Right lobe of liver (tissue), 6 donors: ENCODE measurements at regions not wholly inside any gene's neighbourhood (a gene's known extent, or its start where the extent isn't known, plus 50 kb on each side); places are given as distances from the start of the nearest gene placed in this dataset.

Experiments
- ATAC-seq, 4 donors: fragments of 200-7000 bp; cut with Tn5 transposase; one replicate each; pipeline ENCODE4 v1.9.1; 2020; ENCODE audit warnings: mild to moderate bottlenecking in 4 of 4, moderate library complexity in 4 of 4
- DNase-seq, 3 donors: peaks; one replicate each; pipeline ENCODE4 v3.0.0-alpha.2; 2020
- H3K27ac ChIP-seq, 3 donors: fragments of 200-600 bp; one replicate each; pipeline ENCODE4 v1.8.0; 2022
- H3K27me3 ChIP-seq, 2 donors: fragments of 200-600 bp; one replicate each; pipeline ENCODE4 v1.8.0; 2022
- H3K36me3 ChIP-seq, 4 donors: fragments of 200-600 bp; sonication (generic) in 1 of 4; one replicate each; pipeline versions ENCODE4 v1.5.1 to v1.8.0; 2017 to 2022; ENCODE audit warnings: control low read depth in 1 of 4
- H3K4me1 ChIP-seq, 4 donors: fragments of 200-600 bp; sonication (generic) in 1 of 4; one replicate each; pipeline versions ENCODE4 v1.5.1 to v1.8.0; 2017 to 2022; ENCODE audit warnings: control low read depth in 1 of 4
- H3K4me3 ChIP-seq, 3 donors: fragments of 200-600 bp; one replicate each; pipeline ENCODE4 v1.8.0; 2022
- H3K9me3 ChIP-seq, 4 donors: fragments of 200-600 bp; sonication (generic) in 1 of 4; one replicate each; pipeline versions ENCODE4 v1.5.1 to v1.8.0; 2017 to 2022; ENCODE audit warnings: control low read depth in 1 of 4
- POLR2A ChIP-seq: fragments of 450-650 bp; IDR thresholded peaks from one replicate; pipeline ENCODE4 v1.6.1; 2017; ENCODE audit warnings: antibody characterized with exemption, mild to moderate bottlenecking
- WGBS: methylation state at CpG from one replicate; pipeline ENCODE4 v1.1.6; 2018; ENCODE audit warnings: low coverage, low lambda C conversion rate; ENCODE audit not compliant: insufficient coverage; ENCODE audit errors: missing lambda C conversion rate; 5-methylcytosine and 5-hydroxymethylcytosine counted together
- intact Hi-C, 2 donors: fragments of 100-400 bp; cut with DNase I; formaldehyde crosslinking; loops; one replicate each; pipeline versions ENCODE4 v1.11.2 to v1.14.1; 2022
- TF ChIP-seq, protein P1 (sequence below), 4 donors: fragments of 200-600 bp in 3 of 4; fragments of 450-650 bp in 1 of 4; IDR thresholded peaks; one replicate each; pipeline versions ENCODE4 v1.5.1 to v1.8.0; 2016 to 2022; ENCODE audit warnings: antibody characterized with exemption in 4 of 4, mild to moderate bottlenecking in 2 of 4
- donor health status: DM: no; HTN: yes; CAD: no.
- donor health status: DM: no; HTN: no; CAD: no.
- donor health status: DM: no; HTN: no; CAD: no.
- donor health status: DM: no; HTN: yes; CAD: no.
- donor health status: DM: no; HTN: yes; CAD: no.

DNA sequence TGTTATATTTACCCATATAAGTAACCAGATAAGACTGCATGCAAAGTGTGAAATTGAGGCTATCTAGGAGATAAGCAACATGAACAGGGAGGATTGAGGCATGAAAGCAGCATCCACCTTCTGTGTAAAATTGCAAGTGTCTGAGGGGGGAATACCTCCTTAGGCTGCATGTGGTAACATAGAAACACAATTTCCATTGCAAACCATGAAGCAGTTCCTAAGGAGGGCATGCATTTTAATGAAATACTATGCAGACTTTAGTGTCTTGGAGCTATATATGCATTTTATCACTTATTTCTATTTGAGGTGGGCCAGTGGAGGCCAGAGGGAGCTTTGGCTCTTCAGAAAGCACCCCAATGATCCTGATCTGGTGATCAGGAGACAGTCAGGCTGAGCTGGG is 160.2 kb downstream of the C11orf91 start:
- no peaks in the 10 kb centered on the region for H3K27me3 ChIP-seq
- no peak overlapping the region for H3K4me3 ChIP-seq
- H3K27ac ChIP-seq = no peak overlapping the region
- DNase-seq (no peak), ATAC-seq (no peak)
- TF ChIP-seq POLR2A = no peak
- TF ChIP-seq, protein P1, sequence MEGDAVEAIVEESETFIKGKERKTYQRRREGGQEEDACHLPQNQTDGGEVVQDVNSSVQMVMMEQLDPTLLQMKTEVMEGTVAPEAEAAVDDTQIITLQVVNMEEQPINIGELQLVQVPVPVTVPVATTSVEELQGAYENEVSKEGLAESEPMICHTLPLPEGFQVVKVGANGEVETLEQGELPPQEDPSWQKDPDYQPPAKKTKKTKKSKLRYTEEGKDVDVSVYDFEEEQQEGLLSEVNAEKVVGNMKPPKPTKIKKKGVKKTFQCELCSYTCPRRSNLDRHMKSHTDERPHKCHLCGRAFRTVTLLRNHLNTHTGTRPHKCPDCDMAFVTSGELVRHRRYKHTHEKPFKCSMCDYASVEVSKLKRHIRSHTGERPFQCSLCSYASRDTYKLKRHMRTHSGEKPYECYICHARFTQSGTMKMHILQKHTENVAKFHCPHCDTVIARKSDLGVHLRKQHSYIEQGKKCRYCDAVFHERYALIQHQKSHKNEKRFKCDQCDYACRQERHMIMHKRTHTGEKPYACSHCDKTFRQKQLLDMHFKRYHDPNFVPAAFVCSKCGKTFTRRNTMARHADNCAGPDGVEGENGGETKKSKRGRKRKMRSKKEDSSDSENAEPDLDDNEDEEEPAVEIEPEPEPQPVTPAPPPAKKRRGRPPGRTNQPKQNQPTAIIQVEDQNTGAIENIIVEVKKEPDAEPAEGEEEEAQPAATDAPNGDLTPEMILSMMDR (IDR thresholded peaks at IDR 0.05) = no peak
- intact Hi-C loops = loop anchor here in 1 of 2 donors (10.0 kb wide), 1 partner anchor 144 kb away; no protein-coding TSS in a partner anchor
- no peaks in the 10 kb centered on the region for H3K9me3 ChIP-seq
- no peaks in the 10 kb centered on the region for H3K4me1 ChIP-seq
- H3K36me3 ChIP-seq = no peaks in the 10 kb centered on the region

DNA sequence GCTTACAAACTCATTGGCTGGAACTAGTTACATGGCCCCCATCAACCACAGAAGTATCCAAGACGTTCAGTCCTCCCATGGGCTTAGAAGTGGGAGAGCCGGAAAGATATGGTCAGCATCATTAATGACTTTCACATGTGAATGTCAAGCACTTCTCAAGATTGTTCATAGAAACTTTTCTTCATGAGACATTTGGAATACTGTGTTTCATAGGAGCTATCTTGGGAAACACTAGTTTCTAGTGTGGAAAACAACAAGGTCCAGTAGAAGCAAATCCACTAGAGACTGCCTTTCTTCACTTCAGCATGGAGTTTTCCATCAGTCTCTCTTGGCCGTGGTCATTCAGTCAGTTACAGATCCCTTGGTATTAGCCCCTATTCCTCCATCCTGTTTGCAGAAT is 160.9 kb downstream of the C11orf91 start:
- WGBS = 45% methylated on average over 3 of the region's 3 CpGs
- ATAC-seq = no peak
- Histone ChIP-seq H3K4me3 (no peak overlapping the region), H3K4me1 (no peaks in the 10 kb centered on the region), H3K36me3 (no peaks in the 10 kb centered on the region), H3K9me3 (no peaks in the 10 kb centered on the region), H3K27me3 (no peaks in the 10 kb centered on the region), H3K27ac (no peak overlapping the region)
- TF ChIP-seq, protein P1 (IDR thresholded peaks at IDR 0.05) = no peak
- TF ChIP-seq POLR2A = no peak
- no peak for DNase-seq
- intact Hi-C loops = loop anchor here in 1 of 2 donors (10.0 kb wide), 1 partner anchor 145 kb away; no protein-coding TSS in a partner anchor

DNA sequence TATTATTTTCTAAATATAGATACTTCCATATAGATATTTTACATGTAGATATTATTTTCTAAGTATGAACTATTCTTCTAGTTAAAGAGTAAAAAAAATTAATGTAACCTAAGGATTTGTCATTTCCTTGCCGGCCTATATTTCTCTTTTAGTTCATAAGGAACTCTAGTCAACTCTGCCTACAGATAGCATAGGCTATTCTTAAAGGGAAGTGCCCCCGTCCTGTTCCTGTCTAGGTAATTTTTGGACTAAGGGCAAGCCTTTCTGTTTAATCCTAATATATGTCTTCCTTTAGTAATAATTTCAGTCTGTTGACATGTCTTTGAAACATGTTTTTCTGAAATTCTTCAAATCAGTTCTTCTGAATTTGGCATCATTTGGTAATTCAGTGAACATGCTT is 161.9 kb downstream of the C11orf91 start:
- Histone ChIP-seq H3K9me3 (no peaks in the 10 kb centered on the region), H3K4me1 (no peaks in the 10 kb centered on the region), H3K27me3 (no peaks in the 10 kb centered on the region), H3K27ac (no peak overlapping the region), H3K4me3 (no peak overlapping the region), H3K36me3 (no peaks in the 10 kb centered on the region)
- intact Hi-C loops = no loop called here
- TF ChIP-seq, protein P1 (IDR thresholded peaks at IDR 0.05) = no peak
- ATAC-seq (no peak), DNase-seq (no peak)
- WGBS = 43% methylated on average over 2 of the region's 2 CpGs

DNA sequence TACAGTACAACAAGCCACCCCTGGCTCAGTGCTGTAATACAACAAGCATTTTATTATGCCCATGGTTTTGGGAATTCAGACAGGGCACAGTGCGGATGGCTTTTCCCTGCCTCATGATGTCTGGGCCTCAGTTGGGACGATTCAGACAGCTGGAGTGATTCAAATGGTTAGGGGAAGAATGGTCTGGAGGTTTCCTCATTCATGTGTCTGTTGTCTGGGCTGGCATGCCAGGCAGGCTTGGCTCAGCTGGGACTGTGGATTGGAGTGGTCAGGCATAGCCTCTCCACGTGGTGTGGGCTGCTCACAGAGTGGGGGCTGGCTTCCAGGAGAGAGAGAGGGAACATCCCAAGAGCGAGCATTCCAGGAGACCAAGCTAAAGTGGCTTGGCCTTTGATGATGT is 164.4 kb downstream of the C11orf91 start:
- H3K27ac ChIP-seq = no peak overlapping the region
- ATAC-seq = no peak
- H3K4me3 ChIP-seq = no peak overlapping the region
- no peak for DNase-seq
- 56% methylated on average over 4 of the region's 4 CpGs for WGBS
- no peaks in the 10 kb centered on the region for H3K9me3 ChIP-seq
- no peak for TF ChIP-seq POLR2A
- TF ChIP-seq, protein P1 (IDR thresholded peaks at IDR 0.05) = no peak
- intact Hi-C loops = no loop called here
- H3K27me3 ChIP-seq = no peaks in the 10 kb centered on the region
- no peaks in the 10 kb centered on the region for H3K36me3 ChIP-seq
- H3K4me1 ChIP-seq = no peaks in the 10 kb centered on the region

DNA sequence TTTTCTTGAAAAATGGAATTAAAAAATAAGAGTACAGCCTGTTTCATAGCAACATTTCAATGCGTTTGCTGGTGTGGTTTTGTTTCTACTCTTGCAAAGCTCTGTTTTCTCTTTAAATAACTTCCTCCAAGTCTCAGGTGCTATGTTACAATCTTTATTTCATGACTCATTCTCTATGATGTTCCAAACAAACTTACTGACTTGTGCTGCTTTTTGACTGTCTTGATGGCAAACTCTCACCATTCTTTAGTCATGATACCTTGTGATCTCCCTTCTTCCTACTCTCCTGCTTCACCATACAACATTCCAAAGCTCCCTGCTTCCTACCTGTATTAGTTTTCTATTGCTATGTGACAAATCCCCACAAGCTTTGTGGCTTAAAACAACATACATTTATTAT is 166.1 kb downstream of the C11orf91 start:
- Histone ChIP-seq H3K27me3 (no peaks in the 10 kb centered on the region), H3K36me3 (no peaks in the 10 kb centered on the region), H3K27ac (no peak overlapping the region), H3K4me3 (no peak overlapping the region), H3K4me1 (no peaks in the 10 kb centered on the region), H3K9me3 (no peaks in the 10 kb centered on the region)
- no peak for ATAC-seq
- 50% methylated on average over 1 of the region's 1 CpG for WGBS
- no peak for TF ChIP-seq POLR2A
- TF ChIP-seq, protein P1 (IDR thresholded peaks at IDR 0.05) = no peak
- intact Hi-C loops = no loop called here
- no peak for DNase-seq
